NT2/D1 (cell line): ENCODE measurements at regions not wholly inside any gene's neighbourhood (a gene's known extent, or its start where the extent isn't known, plus 50 kb on each side); places are given as distances from the start of the nearest gene placed in this dataset.

Experiments used
- YY1 ChIP-seq: IDR thresholded peaks from 2 replicates; pipeline ENCODE4 v1.6.1; 2011; ENCODE audit not compliant: insufficient read length, insufficient read depth
- ZNF274 ChIP-seq: IDR thresholded peaks from 2 replicates; pipeline ENCODE4 v1.6.1; 2011; ENCODE audit warnings: mild to moderate bottlenecking, low read depth, low read length

- TF ChIP-seq YY1 (no peak), ZNF274 (no peak)
Observed at GRCh38 chr3:151526757-151527156, 65.9 kb upstream of the IGSF10 start.
